Sigmoid colon (tissue), 4 donors: ENCODE measurements at regions not wholly inside any gene's neighbourhood (a gene's known extent, or its start where the extent isn't known, plus 50 kb on each side); places are given as distances from the start of the nearest gene placed in this dataset.

Experiments
- POLR2AphosphoS5 ChIP-seq, 4 donors: sonication (generic); formaldehyde crosslinking; IDR thresholded peaks; one replicate each; pipeline ENCODE4 v1.6.1; 2017; ENCODE audit warnings: antibody characterized with exemption in 4 of 4
- TF ChIP-seq, protein P1 (sequence below), 4 experiments: fragments of 450-650 bp in 3 of 4; fragments of 200-600 bp in 1 of 4; IDR thresholded peaks; one replicate each; pipeline ENCODE4 v1.5.1; 2016 to 2019; ENCODE audit warnings: antibody characterized with exemption in 4 of 4, mild to moderate bottlenecking in 3 of 4, moderate library complexity in 2 of 4

DNA sequence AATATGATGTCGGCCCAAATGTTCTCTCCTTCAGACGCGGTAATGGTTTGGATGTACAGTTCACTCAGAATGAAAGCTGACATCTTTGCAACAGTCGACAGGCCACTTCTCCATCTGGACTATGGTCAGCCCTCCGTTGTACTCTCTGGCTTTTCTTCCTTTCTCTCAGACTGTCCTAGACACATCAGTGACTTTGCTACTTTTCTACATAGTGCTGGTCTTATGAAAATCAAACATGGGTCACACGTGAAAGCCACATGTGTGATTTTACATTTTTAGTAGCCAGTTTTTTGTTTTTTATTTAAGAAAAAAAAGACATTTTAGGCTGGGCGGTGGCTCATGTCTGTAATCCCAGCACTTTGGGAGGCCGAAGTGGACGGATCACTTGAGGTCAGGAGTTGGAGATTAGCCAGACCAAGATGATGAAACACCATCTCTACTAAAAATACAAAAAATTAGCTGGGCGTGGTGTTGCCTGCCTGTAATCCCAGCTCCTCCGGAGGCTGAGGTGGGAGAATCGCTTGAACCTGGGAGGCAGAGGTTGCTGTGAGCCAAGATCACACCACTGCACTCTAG lies 644.1 kb downstream of the KCNJ2 start:
- no peak for TF ChIP-seq POLR2AphosphoS5 (IDR thresholded peaks at IDR 0.05)
- TF ChIP-seq, protein P1, sequence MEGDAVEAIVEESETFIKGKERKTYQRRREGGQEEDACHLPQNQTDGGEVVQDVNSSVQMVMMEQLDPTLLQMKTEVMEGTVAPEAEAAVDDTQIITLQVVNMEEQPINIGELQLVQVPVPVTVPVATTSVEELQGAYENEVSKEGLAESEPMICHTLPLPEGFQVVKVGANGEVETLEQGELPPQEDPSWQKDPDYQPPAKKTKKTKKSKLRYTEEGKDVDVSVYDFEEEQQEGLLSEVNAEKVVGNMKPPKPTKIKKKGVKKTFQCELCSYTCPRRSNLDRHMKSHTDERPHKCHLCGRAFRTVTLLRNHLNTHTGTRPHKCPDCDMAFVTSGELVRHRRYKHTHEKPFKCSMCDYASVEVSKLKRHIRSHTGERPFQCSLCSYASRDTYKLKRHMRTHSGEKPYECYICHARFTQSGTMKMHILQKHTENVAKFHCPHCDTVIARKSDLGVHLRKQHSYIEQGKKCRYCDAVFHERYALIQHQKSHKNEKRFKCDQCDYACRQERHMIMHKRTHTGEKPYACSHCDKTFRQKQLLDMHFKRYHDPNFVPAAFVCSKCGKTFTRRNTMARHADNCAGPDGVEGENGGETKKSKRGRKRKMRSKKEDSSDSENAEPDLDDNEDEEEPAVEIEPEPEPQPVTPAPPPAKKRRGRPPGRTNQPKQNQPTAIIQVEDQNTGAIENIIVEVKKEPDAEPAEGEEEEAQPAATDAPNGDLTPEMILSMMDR (IDR thresholded peaks at IDR 0.05) = no peak
